ENCODE measurements at regions not wholly inside any gene's neighbourhood (a gene's known extent, or its start where the extent isn't known, plus 50 kb on each side); places are given as distances from the start of the nearest gene placed in this dataset.

DNA sequence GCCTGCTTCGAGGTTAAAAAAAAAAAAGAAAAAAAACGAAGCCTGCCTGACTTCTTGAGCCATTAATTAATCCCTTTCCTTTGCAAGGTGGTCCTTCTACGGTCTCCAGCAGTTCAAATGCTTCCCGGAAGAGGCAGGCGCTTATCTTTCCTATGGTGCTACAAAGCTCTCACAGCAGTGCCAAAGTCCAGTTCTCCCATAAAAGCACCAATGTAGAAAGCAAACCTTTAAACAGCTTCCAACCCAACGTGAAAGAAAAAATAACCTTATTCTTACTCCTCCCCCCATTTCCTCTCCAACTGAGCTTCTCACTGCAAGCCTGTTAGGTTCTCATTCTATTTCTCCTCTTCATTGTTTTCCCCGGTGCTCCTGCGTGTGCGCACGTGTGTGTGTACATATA is 317.4 kb upstream of the SOX11 start:
- TF ChIP-seq, protein P1, sequence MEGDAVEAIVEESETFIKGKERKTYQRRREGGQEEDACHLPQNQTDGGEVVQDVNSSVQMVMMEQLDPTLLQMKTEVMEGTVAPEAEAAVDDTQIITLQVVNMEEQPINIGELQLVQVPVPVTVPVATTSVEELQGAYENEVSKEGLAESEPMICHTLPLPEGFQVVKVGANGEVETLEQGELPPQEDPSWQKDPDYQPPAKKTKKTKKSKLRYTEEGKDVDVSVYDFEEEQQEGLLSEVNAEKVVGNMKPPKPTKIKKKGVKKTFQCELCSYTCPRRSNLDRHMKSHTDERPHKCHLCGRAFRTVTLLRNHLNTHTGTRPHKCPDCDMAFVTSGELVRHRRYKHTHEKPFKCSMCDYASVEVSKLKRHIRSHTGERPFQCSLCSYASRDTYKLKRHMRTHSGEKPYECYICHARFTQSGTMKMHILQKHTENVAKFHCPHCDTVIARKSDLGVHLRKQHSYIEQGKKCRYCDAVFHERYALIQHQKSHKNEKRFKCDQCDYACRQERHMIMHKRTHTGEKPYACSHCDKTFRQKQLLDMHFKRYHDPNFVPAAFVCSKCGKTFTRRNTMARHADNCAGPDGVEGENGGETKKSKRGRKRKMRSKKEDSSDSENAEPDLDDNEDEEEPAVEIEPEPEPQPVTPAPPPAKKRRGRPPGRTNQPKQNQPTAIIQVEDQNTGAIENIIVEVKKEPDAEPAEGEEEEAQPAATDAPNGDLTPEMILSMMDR (conservative IDR thresholded peaks at IDR 0.05; ENCODE audit: low read length), result no peak
- TF ChIP-seq EZH2phosphoT487 (IDR thresholded peaks at IDR 0.05; ENCODE audit: borderline replicate concordance), result no peak
